Fibroblast of lung (primary cell): ENCODE measurements at regions not wholly inside any gene's neighbourhood (a gene's known extent, or its start where the extent isn't known, plus 50 kb on each side); places are given as distances from the start of the nearest gene placed in this dataset.

Source experiments
- DNase-seq, 2 donors: peaks; one replicate each; pipeline versions ENCODE4 v3.0.0 to v3.0.0-alpha.2; 2010; ENCODE audit warnings: low read depth in 2 of 2
- H2AFZ ChIP-seq: 2 replicates; pipeline ENCODE4 v1.5.1; 2012; ENCODE audit warnings: low read length, control low read depth, inconsistent platforms
- H3K27ac ChIP-seq: 2 replicates; pipeline ENCODE4 v1.5.1; 2011; ENCODE audit warnings: low read length, control low read depth; ENCODE audit not compliant: insufficient read depth
- H3K27me3 ChIP-seq: 2 replicates; pipeline ENCODE4 v1.5.1; 2011; ENCODE audit warnings: mild to moderate bottlenecking, low read length; ENCODE audit not compliant: control insufficient read depth, insufficient read depth
- H3K36me3 ChIP-seq: 2 replicates; pipeline ENCODE4 v1.5.1; 2011; ENCODE audit warnings: low read length; ENCODE audit not compliant: control insufficient read depth, insufficient read depth
- H3K4me1 ChIP-seq: 2 replicates; pipeline ENCODE4 v1.5.1; 2011; ENCODE audit warnings: low read length; ENCODE audit not compliant: control insufficient read depth, insufficient read depth; ENCODE audit errors: extremely low read depth
- H3K4me2 ChIP-seq: 2 replicates; pipeline ENCODE4 v1.5.1; 2011; ENCODE audit warnings: low read length, control low read depth; ENCODE audit not compliant: insufficient read depth; ENCODE audit errors: extremely low read depth
- H3K4me3 ChIP-seq, 4 experiments: fragments of 200-600 bp in 1 of 4; sonication (generic) in 1 of 4; replicated peaks in 1 of 4; 2 replicates each; pipeline ENCODE4 v1.5.1; 2011 to 2016; ENCODE audit warnings: low read length in 4 of 4, low read depth in 3 of 4, mild to moderate bottlenecking in 3 of 4, control low read depth in 2 of 4, inconsistent platforms in 1 of 4, mixed read lengths in 1 of 4; ENCODE audit not compliant: insufficient read depth in 1 of 4; ENCODE audit errors: control extremely low read depth in 1 of 4
- H3K79me2 ChIP-seq: 2 replicates; pipeline ENCODE4 v1.5.1; 2012; ENCODE audit warnings: mild to moderate bottlenecking, low read length, inconsistent platforms; ENCODE audit not compliant: control insufficient read depth, insufficient read depth
- H3K9ac ChIP-seq: 2 replicates; pipeline ENCODE4 v1.5.1; 2011; ENCODE audit warnings: mild to moderate bottlenecking, low read length, control low read depth; ENCODE audit not compliant: insufficient read depth
- H3K9me3 ChIP-seq: 2 replicates; pipeline ENCODE4 v1.5.1; 2012; ENCODE audit warnings: low read depth, low read length; ENCODE audit not compliant: control insufficient read depth, insufficient read depth
- H4K20me1 ChIP-seq: 2 replicates; pipeline ENCODE4 v1.5.1; 2011; ENCODE audit warnings: low read length; ENCODE audit not compliant: control insufficient read depth, insufficient read depth; ENCODE audit errors: extremely low read depth
- CTCF ChIP-seq, 2 donors: IDR thresholded peaks in 1 of 2; conservative IDR thresholded peaks in 1 of 2; 1 replicate in 1 of 2; 2 replicates in 1 of 2; pipeline ENCODE4 v1.5.1; 2011 to 2012; ENCODE audit warnings: low read length in 2 of 2, control low read depth in 1 of 2, inconsistent platforms in 1 of 2, low read depth in 1 of 2, mild to moderate bottlenecking in 1 of 2
- EZH2 ChIP-seq: IDR thresholded peaks from 2 replicates; pipeline ENCODE4 v1.5.1; 2012; ENCODE audit warnings: low read length, control low read depth, mild to moderate bottlenecking; ENCODE audit errors: missing control alignments

- no peaks in the 10 kb centered on the region for H4K20me1 ChIP-seq
These were observed 88.2 kb downstream of the TASL start for GRCh38 chrX:30489323-30489722.

DNA sequence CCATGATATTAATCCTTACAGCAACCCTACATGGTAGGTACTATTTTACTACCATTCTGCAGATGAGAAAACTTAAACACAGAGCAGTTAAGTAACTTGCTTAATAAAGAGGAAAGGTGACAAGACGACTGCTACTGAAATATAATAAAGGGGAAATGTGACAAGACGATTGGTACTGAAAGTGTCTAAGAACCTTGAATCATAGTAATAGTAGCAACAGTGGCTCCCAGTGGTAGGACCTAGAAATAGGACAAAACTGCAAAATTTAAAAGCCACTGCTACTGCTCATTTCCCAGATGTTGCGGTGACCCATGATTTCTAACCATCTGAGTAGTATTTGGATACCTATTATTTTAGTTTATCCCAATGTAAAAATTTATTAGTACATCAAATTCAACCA lies 89.5 kb downstream of the TASL start:
- peak in 1 of 2 donors; percentile 15 for DNase-seq
- H3K9ac ChIP-seq = no peak overlapping the region

More at GRCh38 chrX:30489323-30489722, 88.2 kb downstream of the TASL start:
- TF ChIP-seq CTCF (conservative IDR thresholded peaks at IDR 0.05 in 1 of 2, IDR thresholded peaks at IDR 0.05 in 1 of 2; ENCODE audit: low read depth in 1 of 2, low read length in 2 of 2) (no peak), EZH2 (no peak)
- Histone ChIP-seq H3K9me3 (no peaks in the 10 kb centered on the region), H3K36me3 (no peaks in the 10 kb centered on the region), H3K27me3 (no peaks in the 10 kb centered on the region), H3K27ac (no peak overlapping the region), H3K9ac (no peak overlapping the region), H3K4me3 (no peak overlapping the region), H3K4me1 (no peaks in the 10 kb centered on the region), H3K79me2 (no peaks in the 10 kb centered on the region), H3K4me2 (no peak overlapping the region), H2AFZ (no peak overlapping the region)
- no peak for DNase-seq

GRCh38 chrX:30483996-30484395 lies 93.6 kb downstream of the TASL start:
- no peak overlapping the region for H3K4me3 ChIP-seq
- H3K27me3 ChIP-seq = no peaks in the 10 kb centered on the region
- no peak overlapping the region for H3K27ac ChIP-seq
- H3K36me3 ChIP-seq = no peaks in the 10 kb centered on the region
- no peak for TF ChIP-seq EZH2
- TF ChIP-seq CTCF (conservative IDR thresholded peaks at IDR 0.05 in 1 of 2, IDR thresholded peaks at IDR 0.05 in 1 of 2; ENCODE audit: low read depth in 1 of 2, low read length in 2 of 2) = no peak
- no peaks in the 10 kb centered on the region for H3K9me3 ChIP-seq
- no peak overlapping the region for H3K4me2 ChIP-seq
- H3K4me1 ChIP-seq = no peaks in the 10 kb centered on the region
- H3K79me2 ChIP-seq = no peaks in the 10 kb centered on the region
- DNase-seq = no peak
- H3K9ac ChIP-seq = no peak overlapping the region
- H2AFZ ChIP-seq = no peak overlapping the region
- no peaks in the 10 kb centered on the region for H4K20me1 ChIP-seq

More for the DNA sequence above, 89.5 kb downstream of the TASL start:
- Histone ChIP-seq H2AFZ (no peak overlapping the region), H3K79me2 (no peaks in the 10 kb centered on the region), H4K20me1 (no peaks in the 10 kb centered on the region), H3K4me2 (no peak overlapping the region), H3K27me3 (no peaks in the 10 kb centered on the region), H3K4me1 (no peaks in the 10 kb centered on the region), H3K9me3 (no peaks in the 10 kb centered on the region), H3K27ac (no peak overlapping the region), H3K4me3 (no peak overlapping the region), H3K36me3 (no peaks in the 10 kb centered on the region)
- peak; percentile 11 to 26 for TF ChIP-seq CTCF (conservative IDR thresholded peaks at IDR 0.05 in 1 of 2, IDR thresholded peaks at IDR 0.05 in 1 of 2; ENCODE audit: low read depth in 1 of 2, low read length in 2 of 2)
- no peak for TF ChIP-seq EZH2
